ENCODE measurements at regions not wholly inside any gene's neighbourhood (a gene's known extent, or its start where the extent isn't known, plus 50 kb on each side); places are given as distances from the start of the nearest gene placed in this dataset.

- Histone ChIP-seq H3K36me3 (ENCODE audit: control insufficient read depth in 4 of 4, insufficient read depth in 3 of 4, low read depth in 1 of 4, low read length in 3 of 4) (no peaks in the 10 kb centered on the region), H3K9ac (ENCODE audit: low read depth in 1 of 2, low read length in 2 of 2) (no peak overlapping the region), H3K27me3 (ENCODE audit: control insufficient read depth in 4 of 4, insufficient read depth in 4 of 4, low read length in 3 of 4) (no peaks in the 10 kb centered on the region), H3K4me1 (ENCODE audit: control insufficient read depth in 4 of 4, insufficient read depth in 4 of 4, low read length in 3 of 4) (no peaks in the 10 kb centered on the region), H3K27ac (ENCODE audit: low read depth in 1 of 2, low read length in 2 of 2) (no peak overlapping the region), H3K4me3 (ENCODE audit: low read depth in 1 of 3, low read length in 3 of 3) (no peak overlapping the region), H3K9me3 (ENCODE audit: control insufficient read depth in 4 of 4, low read length in 3 of 4) (no peaks in the 10 kb centered on the region)
- TF ChIP-seq RXRA (IDR thresholded peaks at IDR 0.05) (no peak), YY1 (IDR thresholded peaks at IDR 0.05) (no peak), GABPA (IDR thresholded peaks at IDR 0.05 in 1 of 2, conservative IDR thresholded peaks at IDR 0.05 in 1 of 2) (no peak), REST (IDR thresholded peaks at IDR 0.05) (no peak)
- 75% methylated on average over 6 of the region's 6 CpGs for WGBS
- no peak for DNase-seq (ENCODE audit: low spot score)
Observed at GRCh38 chr3:38925351-38925750, 109.3 kb upstream of the SCN10A start.

GRCh38 chr3:38916706-38917105, 100.7 kb upstream of the SCN10A start:
- no peak overlapping the region for H3K27ac ChIP-seq (ENCODE audit: low read depth in 1 of 2, low read length in 2 of 2)
- 94% methylated on average over 1 of the region's 1 CpG for WGBS
- no peak overlapping the region for H3K4me3 ChIP-seq (ENCODE audit: low read depth in 1 of 3, low read length in 3 of 3)
- no peaks in the 10 kb centered on the region for H3K36me3 ChIP-seq (ENCODE audit: control insufficient read depth in 4 of 4, insufficient read depth in 3 of 4, low read depth in 1 of 4, low read length in 3 of 4)
- H3K9ac ChIP-seq (ENCODE audit: low read depth in 1 of 2, low read length in 2 of 2): no peak overlapping the region
- H3K27me3 ChIP-seq (ENCODE audit: control insufficient read depth in 4 of 4, insufficient read depth in 4 of 4, low read length in 3 of 4): no peaks in the 10 kb centered on the region
- no peak for TF ChIP-seq FOXA1 (IDR thresholded peaks at IDR 0.05)
- no peak for TF ChIP-seq EGR1 (IDR thresholded peaks at IDR 0.05; ENCODE audit: low read depth in 2 of 2)
- TF ChIP-seq HNF4A (conservative IDR thresholded peaks at IDR 0.05): no peak
- TF ChIP-seq ATF3 (IDR thresholded peaks at IDR 0.05): no peak
- TF ChIP-seq FOXA2 (IDR thresholded peaks at IDR 0.05): no peak
- TF ChIP-seq YY1 (IDR thresholded peaks at IDR 0.05): no peak
- H3K9me3 ChIP-seq (ENCODE audit: control insufficient read depth in 4 of 4, low read length in 3 of 4): peaks cover 0 to 4% (median under 1%) of the 10 kb centered on the region in 4 donors
- DNase-seq (ENCODE audit: low spot score): no peak
- no peaks in the 10 kb centered on the region for H3K4me1 ChIP-seq (ENCODE audit: control insufficient read depth in 4 of 4, insufficient read depth in 4 of 4, low read length in 3 of 4)

GRCh38 chr3:38907426-38907825, 91.4 kb upstream of the SCN10A start:
- TF ChIP-seq HNF4G (IDR thresholded peaks at IDR 0.05) (no peak), CTCF (IDR thresholded peaks at IDR 0.05; ENCODE audit: low read depth, low read length, missing input control) (no peak), TAF1 (conservative IDR thresholded peaks at IDR 0.05) (no peak), NR2F2 (IDR thresholded peaks at IDR 0.05) (no peak), HNF4A (conservative IDR thresholded peaks at IDR 0.05) (no peak), EGR1 (IDR thresholded peaks at IDR 0.05; ENCODE audit: low read depth in 2 of 2) (no peak), FOXA1 (IDR thresholded peaks at IDR 0.05) (no peak), ZBTB33 (IDR thresholded peaks at IDR 0.05) (no peak), GABPA (IDR thresholded peaks at IDR 0.05 in 1 of 2, conservative IDR thresholded peaks at IDR 0.05 in 1 of 2) (no peak), SP1 (IDR thresholded peaks at IDR 0.05) (no peak)
- 81% methylated on average over 1 of the region's 1 CpG for WGBS

More at GRCh38 chr3:38907426-38907825, 91.4 kb upstream of the SCN10A start:
- no peak for DNase-seq (ENCODE audit: low spot score)
- Histone ChIP-seq H3K36me3 (ENCODE audit: control insufficient read depth in 4 of 4, insufficient read depth in 3 of 4, low read depth in 1 of 4, low read length in 3 of 4) (no peaks in the 10 kb centered on the region), H3K9ac (ENCODE audit: low read depth in 1 of 2, low read length in 2 of 2) (no peak overlapping the region), H3K4me3 (ENCODE audit: low read depth in 1 of 3, low read length in 3 of 3) (no peak overlapping the region), H3K9me3 (ENCODE audit: control insufficient read depth in 4 of 4, low read length in 3 of 4) (no peaks in the 10 kb centered on the region), H3K27ac (ENCODE audit: low read depth in 1 of 2, low read length in 2 of 2) (no peak overlapping the region), H3K27me3 (ENCODE audit: control insufficient read depth in 4 of 4, insufficient read depth in 4 of 4, low read length in 3 of 4) (no peaks in the 10 kb centered on the region), H3K4me1 (ENCODE audit: control insufficient read depth in 4 of 4, insufficient read depth in 4 of 4, low read length in 3 of 4) (no peaks in the 10 kb centered on the region)
